RCC 7860 (cell line): ENCODE measurements at regions not wholly inside any gene's neighbourhood (a gene's known extent, or its start where the extent isn't known, plus 50 kb on each side); places are given as distances from the start of the nearest gene placed in this dataset.

Experiments used
- DNase-seq: peaks from one replicate; pipeline ENCODE4 v3.0.0-alpha.2; 2015; ENCODE audit warnings: low spot score
- FAIRE-seq: peaks from 2 replicates; lab custom pipeline; 2012; peaks lifted over from hg19 to GRCh38; lab: Jason Lieb, UNC

- DNase-seq, result peak; percentile 96
- FAIRE-seq, result peak; percentile 89
Observed at GRCh38 chr12:123043536-123044001, 63.1 kb downstream of the ARL6IP4 start.

DNA sequence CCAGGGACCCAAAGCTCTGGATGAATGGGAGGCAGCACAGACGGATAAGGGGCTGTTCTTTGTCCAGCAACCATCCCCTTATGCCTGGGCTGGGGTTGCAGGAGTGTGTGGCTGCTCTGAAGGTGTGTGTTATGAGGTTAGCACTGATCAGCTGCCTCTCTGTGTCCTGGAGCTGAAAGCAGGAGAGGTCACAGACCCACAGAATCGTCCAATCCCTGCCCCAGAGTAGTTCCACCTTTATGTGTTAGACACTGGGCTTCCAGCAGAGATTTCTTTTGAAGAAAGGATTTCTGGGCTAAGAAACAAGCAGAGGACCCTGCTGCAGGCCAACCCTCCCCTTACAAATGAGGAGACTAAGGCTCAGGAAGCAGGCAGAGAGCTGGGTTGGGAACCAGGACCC is 62.4 kb downstream of the ARL6IP4 start:
- DNase-seq (no peak), FAIRE-seq (no peak)

DNA sequence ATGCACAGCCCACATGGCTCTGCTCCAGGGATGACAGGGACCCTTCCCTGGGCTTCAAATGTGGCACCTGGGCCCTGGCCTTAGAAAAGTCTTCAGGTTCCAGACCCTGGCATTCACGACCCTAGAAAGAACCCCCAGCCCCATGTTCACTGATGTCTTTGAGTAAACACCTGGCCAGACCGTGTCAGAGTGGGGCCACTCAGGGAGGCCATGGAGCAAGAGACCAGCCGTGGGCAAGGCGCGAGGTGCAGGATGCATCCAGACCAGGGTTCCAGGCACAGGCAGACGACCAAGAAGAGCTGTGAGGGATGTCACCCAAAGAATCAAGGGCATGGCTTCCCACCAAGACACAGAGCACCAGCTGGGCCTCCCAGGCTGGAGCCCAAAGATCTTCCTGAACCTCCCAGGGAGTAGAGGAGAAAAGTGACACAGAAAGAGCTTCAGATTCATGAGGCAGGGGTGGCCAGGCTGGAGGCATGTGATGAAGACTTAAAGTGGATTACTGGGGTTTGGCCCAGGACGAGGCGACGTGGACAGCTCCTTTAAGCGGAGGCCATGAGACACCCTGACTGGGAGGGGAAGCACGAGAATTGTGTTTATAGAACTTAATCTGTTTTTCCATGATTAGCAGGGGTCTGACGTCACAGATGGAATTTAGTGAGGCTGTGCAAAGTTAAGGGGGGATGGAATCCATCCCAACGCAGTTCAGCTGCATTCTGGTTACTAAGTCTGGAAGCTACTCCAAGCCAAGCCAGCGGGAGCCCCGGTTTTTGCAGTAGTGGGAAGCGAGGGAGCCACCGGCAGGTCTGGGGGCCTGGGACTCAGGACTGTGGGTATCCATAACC is 61.6 kb downstream of the ARL6IP4 start:
- no peak for DNase-seq
- no peak for FAIRE-seq

- DNase-seq, result no peak
- no peak for FAIRE-seq
Observed at GRCh38 chr12:123041042-123041531, 60.6 kb downstream of the ARL6IP4 start.

- no peak for DNase-seq
- no peak for FAIRE-seq
Observed at GRCh38 chr12:123040106-123040505, 59.6 kb downstream of the ARL6IP4 start.

GRCh38 chr12:123038966-123039365 is 58.5 kb downstream of the ARL6IP4 start:
- FAIRE-seq (no peak), DNase-seq (no peak)

GRCh38 chr12:123038486-123038885 is 58.0 kb downstream of the ARL6IP4 start:
- DNase-seq, result no peak
- FAIRE-seq, result no peak

- no peak for DNase-seq
- FAIRE-seq, result no peak
Observed at GRCh38 chr12:123037791-123038190, 57.3 kb downstream of the ARL6IP4 start.

DNA sequence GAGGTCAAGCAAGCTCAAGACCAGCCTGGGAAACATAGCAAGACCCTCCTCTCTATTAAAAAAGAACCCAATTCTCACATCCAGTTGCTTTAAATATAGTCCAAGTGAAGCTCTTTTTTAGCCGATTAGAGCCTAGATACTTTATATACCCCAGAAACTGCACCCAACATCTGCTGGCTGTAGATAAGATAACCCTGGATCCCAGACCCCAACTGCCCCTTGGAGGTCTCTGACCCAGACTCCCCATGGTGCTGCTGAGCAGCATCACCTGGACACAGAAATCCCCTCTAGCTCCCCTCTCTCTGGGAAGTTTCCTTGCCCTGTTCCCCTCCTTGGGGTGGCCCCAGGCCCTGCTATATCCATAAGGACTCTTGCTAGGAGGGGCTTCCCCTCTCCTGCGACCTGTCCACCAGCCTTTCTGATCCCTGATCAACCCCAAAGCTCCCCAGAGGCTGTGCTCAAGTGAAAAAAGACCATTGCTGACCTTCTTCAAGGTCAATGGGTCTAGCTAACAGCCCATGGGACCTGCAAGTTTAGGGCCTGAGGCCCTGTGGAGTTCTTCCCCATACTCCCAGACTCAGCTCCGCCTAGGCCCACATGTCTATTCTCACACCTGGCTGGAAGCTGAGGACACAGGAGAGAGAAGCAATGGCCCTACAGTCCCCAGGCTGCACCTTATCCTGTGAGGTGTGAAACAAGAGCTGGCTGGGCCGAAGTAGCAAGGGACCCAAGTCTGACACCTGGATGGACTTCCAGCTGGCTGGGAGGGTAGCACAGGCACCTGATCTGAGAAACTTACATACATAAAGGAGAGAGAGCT is 56.2 kb downstream of the ARL6IP4 start:
- DNase-seq (no peak), FAIRE-seq (no peak)

GRCh38 chr12:123035841-123036240 is 55.4 kb downstream of the ARL6IP4 start:
- DNase-seq, result no peak
- no peak for FAIRE-seq

- FAIRE-seq, result peak; percentile 83
- DNase-seq, result peak; percentile 80
Observed at GRCh38 chr12:123034865-123035264, 54.4 kb downstream of the ARL6IP4 start.

DNA sequence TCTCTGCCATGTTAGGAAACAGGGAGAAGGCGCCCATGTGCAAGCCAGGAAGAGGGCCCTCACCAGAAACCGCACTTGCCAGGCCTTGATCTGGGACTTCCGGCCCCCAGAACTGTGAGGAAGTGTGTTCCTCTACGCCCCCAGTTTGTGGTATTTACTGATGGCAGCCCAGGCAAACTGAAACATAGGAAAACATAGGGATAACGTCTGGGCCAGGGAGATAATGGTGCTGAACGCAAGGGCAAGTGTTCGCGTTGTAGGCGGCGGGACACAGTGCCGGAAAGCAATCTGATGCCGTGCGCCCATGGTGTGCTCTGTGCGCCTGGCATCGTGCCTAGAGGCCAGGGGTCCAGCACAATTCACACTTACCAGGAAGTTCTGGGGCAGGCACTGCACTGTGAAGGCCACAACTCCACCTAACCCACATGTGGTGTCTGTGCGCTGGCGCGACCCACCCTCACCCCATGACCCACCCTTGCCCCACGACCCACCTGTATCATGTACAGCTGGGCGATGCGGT is 53.6 kb downstream of the ARL6IP4 start:
- FAIRE-seq, result no peak
- DNase-seq, result no peak

DNA sequence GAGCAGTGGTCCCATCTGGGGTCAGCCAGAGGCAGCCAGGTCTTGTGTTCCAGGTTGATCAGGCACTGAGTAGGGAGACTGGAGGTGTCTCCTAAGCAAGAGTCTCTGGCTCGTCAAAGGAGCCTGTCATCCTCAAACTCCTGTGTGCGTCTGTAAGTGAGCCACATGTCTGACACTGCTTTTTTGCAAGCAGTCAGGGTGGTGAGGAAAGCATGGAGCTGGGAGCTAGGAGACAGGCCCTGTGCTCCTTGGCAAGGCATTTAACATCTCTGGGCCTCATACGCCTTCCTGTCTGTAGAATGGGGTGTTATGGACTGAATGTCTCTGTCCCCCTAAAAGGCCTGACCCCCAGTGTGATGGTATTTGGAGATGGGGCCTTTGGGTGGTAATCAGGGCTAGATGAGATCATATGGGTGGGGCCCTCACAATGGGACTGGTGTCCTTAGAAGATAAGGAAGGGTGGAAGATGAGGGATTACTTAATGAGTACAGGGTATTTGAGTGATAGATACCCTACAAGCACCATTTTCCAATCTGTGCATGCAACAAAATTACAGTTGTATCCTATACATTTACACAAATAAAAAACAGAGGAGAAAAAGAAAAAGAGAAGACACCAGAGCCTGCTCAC is 53.0 kb downstream of the ARL6IP4 start:
- FAIRE-seq (no peak), DNase-seq (no peak)

- no peak for FAIRE-seq
- no peak for DNase-seq
Observed at GRCh38 chr12:123032736-123033391, 52.4 kb downstream of the ARL6IP4 start.
